MCF 10A (cell line): ENCODE measurements at regions not wholly inside any gene's neighbourhood (a gene's known extent, or its start where the extent isn't known, plus 50 kb on each side); places are given as distances from the start of the nearest gene placed in this dataset.

Experiments used
- BruUV-seq: library from RNA; stranded (reverse); fragments of 400-500 nt; replicated peaks from 2 replicates; lab custom pipeline; 2021; lab: Mats Ljungman, UMichigan
- CTCF ChIA-PET: fragments of 300-600 bp; sonication (Branson Sonifier 250); formaldehyde crosslinking; extraction: SDS; loops from one replicate; lab custom pipeline; 2021; ENCODE audit warnings: antibody characterized with exemption, inconsistent platforms; lab: Yijun Ruan, JAX
- POLR2A ChIA-PET: fragments of 300-600, 350-650 bp; sonication (Branson Sonifier 250); formaldehyde crosslinking; extraction: SDS; loops from one replicate; lab custom pipeline; 2020; ENCODE audit warnings: antibody characterized with exemption, inconsistent platforms; lab: Yijun Ruan, JAX
- DNase-seq: peaks from one replicate; pipeline ENCODE4 v3.0.0-alpha.2; 2018; ENCODE audit not compliant: unreplicated experiment
- H3K27ac Mint-ChIP-seq: one replicate; pipeline ENCODE4 v1.8.0; 2022; ENCODE audit warnings: mild to moderate bottlenecking, low read depth, mixed read lengths; ENCODE audit not compliant: unreplicated experiment
- H3K27me3 Mint-ChIP-seq: one replicate; pipeline ENCODE4 v1.8.0; 2022; ENCODE audit warnings: mixed read lengths; ENCODE audit not compliant: insufficient read depth, unreplicated experiment
- H3K36me3 Mint-ChIP-seq: one replicate; pipeline ENCODE4 v1.8.0; 2022; ENCODE audit warnings: mild to moderate bottlenecking, moderate library complexity, mixed read lengths; ENCODE audit not compliant: insufficient read depth, unreplicated experiment
- H3K4me1 Mint-ChIP-seq: one replicate; pipeline ENCODE4 v1.8.0; 2022; ENCODE audit warnings: mixed read lengths; ENCODE audit not compliant: insufficient read depth, unreplicated experiment
- H3K4me3 Mint-ChIP-seq: one replicate; pipeline ENCODE4 v1.8.0; 2022; ENCODE audit warnings: mild to moderate bottlenecking, moderate library complexity, mixed read lengths; ENCODE audit not compliant: unreplicated experiment
- H3K9me3 Mint-ChIP-seq: one replicate; pipeline ENCODE4 v1.8.0; 2022; ENCODE audit warnings: mixed read lengths; ENCODE audit not compliant: unreplicated experiment
- intact Hi-C: fragments of 100-400 bp; cut with micrococcal nuclease; formaldehyde crosslinking; loops from 2 replicates; pipeline ENCODE4 v1.14.1; 2022
- TF ChIP-seq, protein P1 (sequence below): fragments of 200-600 bp; IDR thresholded peaks from one replicate; pipeline ENCODE4 v1.8.0; 2022; ENCODE audit warnings: antibody characterized with exemption, mild to moderate bottlenecking; ENCODE audit not compliant: unreplicated experiment

GRCh38 chr1:222105393-222105737, 363.5 kb upstream of the DUSP10 start:
- Mint-ChIP-seq H3K9me3 (no peaks in the 10 kb centered on the region), H3K36me3 (peaks cover 6% of the 10 kb centered on the region), H3K27me3 (no peaks in the 10 kb centered on the region), H3K4me3 (no peak overlapping the region), H3K4me1 (no peaks in the 10 kb centered on the region), H3K27ac (no peak overlapping the region)
- no peak for DNase-seq
- POLR2A ChIA-PET, result interaction anchor here (0.8 kb wide), 1 partner anchor 10 kb away, joined by 3 read pairs; no protein-coding TSS in a partner anchor
- BruUV-seq, result no TSS peak
- intact Hi-C loops, result no loop called here
- TF ChIP-seq, protein P1, sequence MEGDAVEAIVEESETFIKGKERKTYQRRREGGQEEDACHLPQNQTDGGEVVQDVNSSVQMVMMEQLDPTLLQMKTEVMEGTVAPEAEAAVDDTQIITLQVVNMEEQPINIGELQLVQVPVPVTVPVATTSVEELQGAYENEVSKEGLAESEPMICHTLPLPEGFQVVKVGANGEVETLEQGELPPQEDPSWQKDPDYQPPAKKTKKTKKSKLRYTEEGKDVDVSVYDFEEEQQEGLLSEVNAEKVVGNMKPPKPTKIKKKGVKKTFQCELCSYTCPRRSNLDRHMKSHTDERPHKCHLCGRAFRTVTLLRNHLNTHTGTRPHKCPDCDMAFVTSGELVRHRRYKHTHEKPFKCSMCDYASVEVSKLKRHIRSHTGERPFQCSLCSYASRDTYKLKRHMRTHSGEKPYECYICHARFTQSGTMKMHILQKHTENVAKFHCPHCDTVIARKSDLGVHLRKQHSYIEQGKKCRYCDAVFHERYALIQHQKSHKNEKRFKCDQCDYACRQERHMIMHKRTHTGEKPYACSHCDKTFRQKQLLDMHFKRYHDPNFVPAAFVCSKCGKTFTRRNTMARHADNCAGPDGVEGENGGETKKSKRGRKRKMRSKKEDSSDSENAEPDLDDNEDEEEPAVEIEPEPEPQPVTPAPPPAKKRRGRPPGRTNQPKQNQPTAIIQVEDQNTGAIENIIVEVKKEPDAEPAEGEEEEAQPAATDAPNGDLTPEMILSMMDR, result no peak
- CTCF ChIA-PET, result interaction anchor here (0.6 to 3.1 kb wide), 4 partner anchors 8 to 593 kb away, joined by 3 to 14 read pairs (median 6); no protein-coding TSS in a partner anchor

- intact Hi-C loops, result no loop called here
- BruUV-seq, result no TSS peak
- H3K27ac Mint-ChIP-seq, result no peak overlapping the region
These were observed 363.0 kb upstream of the DUSP10 start for GRCh38 chr1:222104694-222105392.

DNA sequence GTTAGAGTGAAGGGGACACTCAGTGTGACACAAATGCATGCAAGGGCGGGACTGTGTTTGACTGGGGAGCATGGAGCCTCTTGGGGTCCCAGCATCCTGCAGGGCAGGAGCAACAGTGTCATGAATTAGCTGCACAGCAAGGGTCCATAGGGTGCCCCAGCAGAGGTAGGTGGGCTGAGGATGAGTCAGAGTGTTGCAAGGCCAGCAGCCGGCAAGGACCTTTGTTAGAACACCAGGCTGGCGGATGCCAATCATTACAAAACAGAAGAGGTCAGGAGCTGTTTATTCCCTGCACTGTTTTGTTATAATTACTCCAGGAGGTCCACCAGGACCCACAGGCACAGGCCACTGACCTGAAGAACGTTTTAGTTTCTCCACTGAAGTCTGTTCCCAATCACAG, 362.2 kb upstream of the DUSP10 start:
- CTCF ChIA-PET, result interaction anchor here (3.1 kb wide), 1 partner anchor 9 kb away, joined by 14 read pairs; no protein-coding TSS in a partner anchor
- no peak overlapping the region for H3K27ac Mint-ChIP-seq
- no peak for DNase-seq
- no peak overlapping the region for H3K4me3 Mint-ChIP-seq
- no peaks in the 10 kb centered on the region for H3K9me3 Mint-ChIP-seq
- H3K36me3 Mint-ChIP-seq, result peaks cover 6% of the 10 kb centered on the region
- POLR2A ChIA-PET, result interaction anchor here (0.7 to 0.8 kb wide), 2 partner anchors 61 to 361 kb away, joined by 3 read pairs; no protein-coding TSS in a partner anchor
- TF ChIP-seq, protein P1, result no peak
- intact Hi-C loops, result no loop called here
- H3K4me1 Mint-ChIP-seq, result no peaks in the 10 kb centered on the region
- no TSS peak for BruUV-seq
- H3K27me3 Mint-ChIP-seq, result no peaks in the 10 kb centered on the region

More at GRCh38 chr1:222104694-222105392, 363.0 kb upstream of the DUSP10 start:
- peaks cover 6% of the 10 kb centered on the region for H3K36me3 Mint-ChIP-seq
- DNase-seq, result no peak
- no peaks in the 10 kb centered on the region for H3K9me3 Mint-ChIP-seq
- H3K27me3 Mint-ChIP-seq, result no peaks in the 10 kb centered on the region
- no peaks in the 10 kb centered on the region for H3K4me1 Mint-ChIP-seq
- ChIA-PET POLR2A (interaction anchor here (0.8 kb wide), 2 partner anchors 10 to 361 kb away, joined by 3 read pairs; no protein-coding TSS in a partner anchor), CTCF (interaction anchor here (0.6 to 3.1 kb wide), 4 partner anchors 8 to 593 kb away, joined by 3 to 14 read pairs (median 6); no protein-coding TSS in a partner anchor)
- no peak overlapping the region for H3K4me3 Mint-ChIP-seq
- TF ChIP-seq, protein P1, result no peak

DNA sequence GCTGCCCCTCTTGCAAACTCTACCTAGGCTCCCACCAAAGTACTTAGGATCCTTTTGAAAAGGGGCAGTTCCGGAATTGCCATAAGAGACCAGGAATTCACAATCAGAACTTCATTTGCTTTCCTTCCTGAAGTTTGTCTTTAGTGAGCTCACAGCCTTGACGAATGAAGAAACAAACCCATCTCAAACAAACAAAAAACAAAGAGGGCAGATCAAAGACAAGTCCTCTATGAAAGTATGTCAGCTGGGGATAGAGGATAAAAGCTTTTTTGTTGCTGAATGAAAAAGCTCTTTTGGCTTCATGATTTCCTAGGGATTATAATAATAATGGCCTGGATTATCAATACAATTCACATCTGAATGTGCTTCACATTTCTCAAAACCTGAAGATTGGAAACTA, 357.9 kb upstream of the DUSP10 start:
- H3K4me3 Mint-ChIP-seq, result no peak overlapping the region
- no peaks in the 10 kb centered on the region for H3K9me3 Mint-ChIP-seq
- H3K36me3 Mint-ChIP-seq, result no peaks in the 10 kb centered on the region
- H3K27me3 Mint-ChIP-seq, result no peaks in the 10 kb centered on the region
- ChIA-PET CTCF (interaction anchor here (0.7 to 3.0 kb wide), 10 partner anchors 13 to 698 kb away, joined by 3 to 20 read pairs (median 3); no protein-coding TSS in a partner anchor), POLR2A (interaction anchor here (0.6 to 1.1 kb wide), 4 partner anchors 12 to 36 kb away, joined by 3 read pairs; no protein-coding TSS in a partner anchor)
- intact Hi-C loops, result no loop called here
- DNase-seq, result no peak
- H3K27ac Mint-ChIP-seq, result no peak overlapping the region
- no TSS peak for BruUV-seq
- H3K4me1 Mint-ChIP-seq, result no peaks in the 10 kb centered on the region
- TF ChIP-seq, protein P1, result no peak
